ENCODE measurements at regions not wholly inside any gene's neighbourhood (a gene's known extent, or its start where the extent isn't known, plus 50 kb on each side); places are given as distances from the start of the nearest gene placed in this dataset.
A peak's percentile ranks its signal among the peaks of the same experiment; 100 is the strongest.

DNA sequence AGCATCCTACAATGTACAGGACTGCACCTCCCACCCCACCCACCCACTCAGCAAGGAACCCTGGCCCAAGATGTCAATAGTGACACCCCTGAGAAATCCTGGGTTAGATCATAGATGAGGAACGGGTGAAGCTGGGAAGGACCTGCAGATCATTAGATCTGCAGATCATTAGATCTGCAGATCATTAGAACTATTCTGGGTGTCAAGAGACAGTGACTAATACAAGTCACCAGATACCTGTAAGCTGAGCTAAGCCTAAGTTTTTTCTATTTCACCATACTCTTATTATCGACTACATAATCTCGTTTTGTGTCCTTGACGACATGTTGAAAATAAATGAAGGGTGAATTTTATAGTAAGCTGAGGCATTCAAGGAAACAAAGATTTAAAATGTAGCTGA is 325.7 kb downstream of the DUSP10 start:
- Histone ChIP-seq H3K27me3 (no peaks in the 10 kb centered on the region), H3K4me1 (no peaks in the 10 kb centered on the region), H3K9me3 (no peaks in the 10 kb centered on the region), H3K36me3 (no peaks in the 10 kb centered on the region), H3K4me3 (no peak overlapping the region), H3K27ac (no peak overlapping the region)
- DNase-seq (no peak), ATAC-seq (no peak)
- intact Hi-C loops (cut with DNase I): no loop called here
- TF ChIP-seq, protein P1, sequence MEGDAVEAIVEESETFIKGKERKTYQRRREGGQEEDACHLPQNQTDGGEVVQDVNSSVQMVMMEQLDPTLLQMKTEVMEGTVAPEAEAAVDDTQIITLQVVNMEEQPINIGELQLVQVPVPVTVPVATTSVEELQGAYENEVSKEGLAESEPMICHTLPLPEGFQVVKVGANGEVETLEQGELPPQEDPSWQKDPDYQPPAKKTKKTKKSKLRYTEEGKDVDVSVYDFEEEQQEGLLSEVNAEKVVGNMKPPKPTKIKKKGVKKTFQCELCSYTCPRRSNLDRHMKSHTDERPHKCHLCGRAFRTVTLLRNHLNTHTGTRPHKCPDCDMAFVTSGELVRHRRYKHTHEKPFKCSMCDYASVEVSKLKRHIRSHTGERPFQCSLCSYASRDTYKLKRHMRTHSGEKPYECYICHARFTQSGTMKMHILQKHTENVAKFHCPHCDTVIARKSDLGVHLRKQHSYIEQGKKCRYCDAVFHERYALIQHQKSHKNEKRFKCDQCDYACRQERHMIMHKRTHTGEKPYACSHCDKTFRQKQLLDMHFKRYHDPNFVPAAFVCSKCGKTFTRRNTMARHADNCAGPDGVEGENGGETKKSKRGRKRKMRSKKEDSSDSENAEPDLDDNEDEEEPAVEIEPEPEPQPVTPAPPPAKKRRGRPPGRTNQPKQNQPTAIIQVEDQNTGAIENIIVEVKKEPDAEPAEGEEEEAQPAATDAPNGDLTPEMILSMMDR (IDR thresholded peaks at IDR 0.05): no peak

DNA sequence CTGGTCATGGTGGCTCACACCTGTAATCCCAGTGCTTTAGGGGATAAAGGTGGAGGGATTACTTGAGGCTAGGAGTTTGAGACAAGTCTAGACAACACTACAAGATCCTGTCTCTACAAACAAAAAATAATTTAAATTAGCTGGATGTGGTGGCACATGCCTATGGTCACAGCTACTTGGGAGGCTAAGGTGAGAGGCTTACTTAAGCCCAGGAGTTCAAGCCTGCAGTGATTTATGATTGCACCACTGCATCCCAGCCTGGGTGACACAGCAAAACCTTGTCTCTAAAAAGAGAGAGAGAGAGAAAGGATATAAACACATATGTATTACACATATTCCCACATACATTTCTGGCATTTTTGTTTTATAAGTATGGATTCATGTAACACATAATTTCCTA is 325.2 kb downstream of the DUSP10 start:
- no peaks in the 10 kb centered on the region for H3K9me3 ChIP-seq
- TF ChIP-seq, protein P1 (IDR thresholded peaks at IDR 0.05): no peak
- DNase-seq (no peak), ATAC-seq (no peak)
- H3K27ac ChIP-seq: no peak overlapping the region
- no peaks in the 10 kb centered on the region for H3K4me1 ChIP-seq
- intact Hi-C loops (cut with DNase I): no loop called here
- H3K36me3 ChIP-seq: no peaks in the 10 kb centered on the region
- H3K4me3 ChIP-seq: no peak overlapping the region
- H3K27me3 ChIP-seq: no peaks in the 10 kb centered on the region

DNA sequence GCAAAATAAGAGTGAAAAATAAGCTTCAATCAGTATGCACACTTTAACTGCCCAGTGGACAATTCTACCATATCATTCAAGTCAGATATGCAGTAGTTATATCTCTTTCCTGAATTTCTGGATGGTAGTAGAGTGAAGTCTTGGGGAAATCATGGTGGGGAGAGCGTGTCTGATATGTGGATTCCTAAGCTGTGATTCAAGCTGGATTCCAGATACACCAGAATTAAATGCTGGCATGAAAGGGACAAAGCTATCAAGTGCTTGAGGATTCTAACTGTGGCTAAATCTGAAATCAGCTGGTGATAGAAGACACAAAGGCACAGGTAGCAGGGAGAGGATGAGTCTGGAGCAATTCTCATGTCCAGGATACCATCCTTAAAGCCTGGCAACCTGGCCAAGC is 323.5 kb downstream of the DUSP10 start:
- H3K27me3 ChIP-seq: no peaks in the 10 kb centered on the region
- intact Hi-C loops (cut with DNase I): no loop called here
- no peak overlapping the region for H3K27ac ChIP-seq
- H3K9me3 ChIP-seq: no peaks in the 10 kb centered on the region
- no peaks in the 10 kb centered on the region for H3K36me3 ChIP-seq
- TF ChIP-seq, protein P1 (IDR thresholded peaks at IDR 0.05): no peak
- DNase-seq (no peak), ATAC-seq (no peak)
- H3K4me1 ChIP-seq: no peaks in the 10 kb centered on the region
- no peak overlapping the region for H3K4me3 ChIP-seq

DNA sequence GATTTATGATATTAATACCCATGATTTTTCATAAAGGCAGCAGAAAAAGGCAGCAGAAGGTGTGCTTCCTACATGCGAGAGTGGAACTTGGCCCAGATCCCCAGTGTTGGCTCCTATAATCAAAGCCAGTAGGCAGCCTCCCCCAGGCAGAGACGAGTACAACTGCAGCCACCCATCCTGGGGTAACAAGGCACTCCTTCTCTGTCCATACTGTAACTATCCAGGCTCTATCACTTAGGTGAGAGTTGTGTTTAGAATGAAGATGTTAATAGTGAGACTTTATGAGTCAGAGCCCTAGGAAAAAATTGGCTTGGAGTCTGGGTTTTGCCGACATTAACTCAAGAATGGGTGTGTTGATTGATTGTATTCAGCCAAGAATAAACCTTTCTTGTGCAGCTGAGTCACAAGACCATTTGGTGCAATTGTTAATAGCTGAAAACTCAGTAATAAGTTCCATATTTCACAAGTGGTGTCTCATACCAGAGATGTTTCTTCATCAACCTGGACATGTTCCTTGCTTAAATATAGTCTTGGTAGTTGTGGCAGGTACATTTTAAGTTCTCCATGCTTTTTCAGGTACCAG is 322.3 kb downstream of the DUSP10 start:
- intact Hi-C loops (cut with DNase I): no loop called here
- H3K27ac ChIP-seq: no peak overlapping the region
- no peaks in the 10 kb centered on the region for H3K36me3 ChIP-seq
- TF ChIP-seq, protein P1 (IDR thresholded peaks at IDR 0.05): no peak
- ATAC-seq (peak; percentile 16), DNase-seq (no peak)
- H3K9me3 ChIP-seq: no peaks in the 10 kb centered on the region
- H3K4me3 ChIP-seq: no peak overlapping the region
- H3K4me1 ChIP-seq: no peaks in the 10 kb centered on the region
- no peaks in the 10 kb centered on the region for H3K27me3 ChIP-seq

DNA sequence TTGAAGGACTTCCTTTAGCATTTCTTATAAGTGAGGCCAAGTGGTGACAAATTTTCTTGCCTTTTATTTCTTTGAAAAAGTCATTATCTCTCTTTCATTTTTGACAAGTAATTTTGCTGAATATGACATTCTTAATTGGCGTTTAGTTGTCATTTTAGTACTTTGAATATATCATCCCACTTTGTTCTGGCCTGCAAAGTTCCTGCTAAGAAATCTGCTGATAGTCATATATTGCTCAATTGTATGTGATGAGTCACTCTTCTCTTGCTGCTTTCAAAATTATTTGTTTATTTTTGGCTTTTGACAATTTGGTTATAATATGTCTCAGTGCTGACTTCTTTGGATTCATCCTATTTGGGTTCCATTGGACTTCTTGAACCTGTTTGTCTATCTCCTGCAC is 312.6 kb downstream of the DUSP10 start:
- Histone ChIP-seq H3K36me3 (no peaks in the 10 kb centered on the region), H3K4me1 (peaks cover 0 to 4% of the 10 kb centered on the region in 2 donors), H3K9me3 (peaks cover 0 to 21% of the 10 kb centered on the region in 2 donors), H3K4me3 (no peak overlapping the region), H3K27me3 (no peaks in the 10 kb centered on the region), H3K27ac (no peak overlapping the region)
- DNase-seq (no peak), ATAC-seq (no peak)
- intact Hi-C loops (cut with DNase I): no loop called here
- TF ChIP-seq, protein P1 (IDR thresholded peaks at IDR 0.05): no peak

Data from left lung (tissue), 4 donors.